Stimulated activated CD8-positive, alpha-beta memory T cell treated with anti-CD3 and anti-CD28 coated beads, Interleukin-15, amount 100 ng/mL, for 4 hours (primary cell): ENCODE measurements at regions not wholly inside any gene's neighbourhood (a gene's known extent, or its start where the extent isn't known, plus 50 kb on each side); places are given as distances from the start of the nearest gene placed in this dataset.
"Not testable (repeated sequence)": the region's sequence is repeated elsewhere in the genome, so short reads cannot be mapped to it uniquely, and the experiment has no call there.

Experiments used
- DNase-seq, 2 donors: peaks; one replicate each; pipeline ENCODE4 v3.0.0-alpha.2; 2020; ENCODE audit warnings: low read depth in 2 of 2

DNA sequence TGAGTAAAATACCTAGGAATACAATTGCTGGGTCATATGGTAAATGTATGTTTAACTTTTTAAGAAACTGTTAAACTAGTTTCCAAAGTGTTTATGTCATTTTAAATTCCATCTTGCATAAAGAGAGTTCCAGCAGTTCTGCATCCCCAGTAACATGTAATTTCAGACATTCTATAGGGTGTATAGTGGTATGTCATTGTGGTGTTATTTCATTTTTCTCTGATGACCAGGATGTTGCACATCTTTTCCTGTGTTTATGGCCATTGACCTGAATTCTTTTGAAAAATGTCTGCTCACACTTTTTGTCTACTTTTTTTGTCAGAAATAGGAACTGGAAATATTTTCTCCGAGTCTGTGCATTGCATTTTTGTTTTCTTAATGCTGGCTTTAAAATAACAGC is 128.9 kb downstream of the TMEM200A start:
- no peak for DNase-seq

DNA sequence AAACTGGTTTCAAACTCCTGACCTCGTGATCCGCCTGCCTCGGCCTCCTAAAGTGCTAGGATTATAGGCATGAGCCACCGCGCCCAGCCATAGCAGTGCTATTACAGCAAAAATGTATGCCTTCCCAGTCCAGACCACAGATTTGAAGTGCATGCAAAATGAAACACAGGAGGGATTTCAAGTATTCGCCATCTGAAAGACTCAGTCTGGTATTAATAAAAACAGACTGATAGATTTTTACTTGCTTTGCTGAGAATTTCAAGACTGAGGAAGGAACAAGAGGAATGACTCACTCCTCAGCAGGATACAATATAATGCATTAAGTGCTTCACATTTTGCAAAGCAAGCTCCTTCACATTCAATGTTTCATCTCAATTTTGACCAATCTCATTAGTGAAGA is 134.9 kb downstream of the TMEM200A start:
- no peak for DNase-seq

DNA sequence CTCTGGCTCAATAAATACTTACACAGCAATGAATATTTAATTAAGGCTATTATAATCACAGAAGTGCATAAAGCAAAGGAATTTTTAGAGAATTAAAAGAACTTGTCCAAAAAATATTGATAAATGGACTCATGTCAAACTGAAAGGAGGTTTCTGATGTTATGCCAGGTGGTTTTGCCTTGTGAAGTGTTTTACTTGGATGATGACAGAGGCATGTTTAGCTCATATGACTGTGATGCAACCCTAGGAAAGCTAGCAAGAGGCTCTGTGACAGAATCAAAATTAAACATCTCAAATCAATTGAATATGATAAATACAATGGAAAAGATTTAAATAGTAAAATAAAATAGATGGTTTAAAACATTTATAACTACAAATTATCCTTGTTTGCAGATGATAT is 137.3 kb downstream of the TMEM200A start:
- no peak for DNase-seq

DNA sequence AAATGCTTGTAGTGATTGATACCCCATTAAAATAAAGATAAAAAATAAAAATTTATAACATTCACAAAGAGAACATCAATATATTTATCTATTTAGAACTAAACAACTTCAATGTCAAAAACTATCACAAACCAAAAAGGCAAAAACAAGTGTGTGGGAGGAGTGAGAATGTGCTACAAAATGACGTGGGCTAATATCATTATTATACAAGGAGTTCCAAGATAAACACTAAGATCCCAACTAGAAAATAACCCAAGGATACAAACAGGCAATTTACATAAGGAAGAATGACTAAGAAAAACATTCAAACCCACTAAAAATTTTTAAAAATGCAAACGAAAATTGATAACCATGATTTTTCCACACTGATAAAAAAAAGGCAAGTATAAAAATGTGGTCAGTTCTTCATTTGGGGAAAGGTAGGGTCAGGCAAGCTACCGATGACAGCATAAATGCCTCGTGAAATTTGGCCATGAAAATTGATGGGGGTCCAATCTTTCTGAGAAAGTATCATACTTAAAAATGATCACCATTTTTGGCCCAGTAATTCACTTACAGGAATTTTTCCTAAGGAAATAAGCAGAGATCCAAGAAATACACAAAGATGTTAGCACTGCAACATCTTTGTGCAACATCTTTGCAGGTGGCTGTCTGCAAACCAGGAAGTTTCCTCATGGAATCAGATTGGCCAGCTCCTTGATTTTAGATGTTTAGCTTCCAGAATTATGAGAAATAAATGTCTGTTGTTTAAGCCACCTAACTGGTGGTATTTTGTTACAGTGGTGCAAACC is 140.2 kb downstream of the TMEM200A start:
- no peak for DNase-seq

DNA sequence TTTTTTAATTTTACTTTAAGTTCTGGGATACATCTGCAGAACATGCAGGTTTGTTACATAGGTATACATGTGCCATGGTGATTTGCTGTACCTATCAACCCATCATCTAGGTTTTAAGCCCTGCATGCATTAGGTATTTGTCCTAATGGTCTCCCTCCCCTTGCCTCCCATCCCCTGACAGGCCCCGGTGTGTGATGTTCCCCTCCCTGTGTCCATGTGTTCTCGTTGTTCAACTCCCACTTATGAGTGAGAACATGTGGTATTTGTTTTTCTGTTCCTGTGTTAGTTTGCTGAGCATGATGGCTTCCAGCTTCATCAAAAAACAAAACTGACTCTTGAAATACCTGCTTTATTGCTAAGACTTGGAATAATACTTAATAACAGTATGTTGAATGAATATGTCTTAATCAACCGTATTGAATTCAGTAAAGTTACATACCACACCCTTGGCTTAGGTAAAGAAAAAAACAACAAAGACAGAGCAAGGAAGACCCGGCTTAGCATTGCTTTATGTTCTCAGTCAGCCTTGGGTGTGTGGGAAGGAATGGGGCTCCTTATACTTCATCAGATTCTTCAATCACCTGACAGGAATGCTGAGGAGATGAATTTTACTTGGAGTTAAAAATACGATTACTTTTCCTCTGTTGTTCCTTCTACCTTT is 141.3 kb downstream of the TMEM200A start:
- not testable (repeated sequence) for DNase-seq

DNA sequence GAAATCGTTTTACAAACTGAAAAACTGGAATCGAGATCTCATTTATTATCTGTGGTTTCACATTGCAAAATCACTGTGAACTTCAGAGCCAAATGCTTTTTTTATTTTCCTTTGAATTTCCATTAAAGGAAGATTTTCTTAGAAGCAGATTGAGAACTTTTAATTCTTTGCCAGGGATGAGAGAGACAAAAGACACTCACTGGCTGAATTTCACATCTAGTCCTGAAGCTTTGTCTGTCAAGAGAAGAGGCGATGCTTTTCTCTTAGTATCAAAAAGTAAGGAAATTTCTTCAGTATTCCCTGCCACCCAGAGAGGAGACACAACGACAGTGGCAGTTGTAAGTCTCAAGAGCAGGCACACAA is 141.8 kb downstream of the TMEM200A start:
- DNase-seq = no peak

DNA sequence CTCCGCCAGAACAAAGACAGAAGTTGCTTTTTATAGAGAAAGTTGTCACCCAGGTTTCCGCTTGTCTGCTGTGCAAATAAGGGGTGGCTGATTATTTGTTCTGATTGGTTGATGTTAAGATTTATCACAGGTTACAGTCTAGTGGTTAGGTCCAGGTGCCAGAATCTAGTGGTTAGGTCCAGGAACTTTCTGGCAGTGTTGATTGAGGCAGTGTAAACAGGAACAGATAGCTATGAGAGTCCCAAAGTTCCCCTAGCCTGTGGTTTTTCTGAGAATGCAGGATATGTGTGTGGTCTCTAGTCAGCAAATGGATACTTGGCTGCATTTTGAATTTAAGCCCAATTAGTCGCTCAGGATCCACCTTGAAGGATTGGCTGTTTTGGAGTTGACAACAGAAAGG is 148.0 kb downstream of the TMEM200A start:
- peak in 1 of 2 donors; percentile 18 for DNase-seq

DNA sequence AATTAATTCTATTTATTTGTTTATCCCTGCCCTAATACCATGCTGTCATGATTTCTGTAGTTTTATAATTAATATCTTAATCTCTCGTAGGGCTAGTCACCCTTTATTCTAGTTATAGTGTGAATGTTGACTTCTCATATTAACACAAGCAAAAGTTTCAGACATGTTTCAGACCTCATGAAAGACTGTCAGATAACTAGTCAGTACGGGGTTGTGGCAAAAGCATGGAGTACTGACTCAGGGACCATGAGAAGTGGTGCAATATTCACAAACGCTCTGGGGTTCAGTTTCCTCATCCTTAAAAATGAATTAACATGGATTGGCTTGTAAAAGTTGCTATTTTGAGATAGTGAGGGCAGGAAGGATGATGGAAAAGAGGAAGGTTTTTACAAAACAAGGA is 148.9 kb downstream of the TMEM200A start:
- no peak for DNase-seq

DNA sequence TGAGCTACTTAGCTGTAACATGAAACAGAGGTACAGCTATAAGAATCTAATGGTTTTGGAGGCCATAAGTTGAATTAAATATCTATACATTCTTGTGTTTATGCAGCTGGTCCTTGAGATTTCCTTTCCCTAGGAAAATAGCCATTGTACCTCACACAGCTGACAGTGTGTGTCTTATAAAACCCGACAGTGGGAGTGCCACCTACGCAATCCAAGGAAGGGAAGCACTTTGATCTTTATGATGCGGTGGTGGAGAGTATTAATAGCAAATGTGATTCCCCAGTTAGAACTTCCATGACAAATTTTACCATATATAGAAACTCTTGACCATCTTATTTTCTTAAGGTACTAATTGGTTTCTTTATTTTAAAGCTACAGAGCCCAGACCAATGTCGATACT is 149.5 kb downstream of the TMEM200A start:
- no peak for DNase-seq

DNA sequence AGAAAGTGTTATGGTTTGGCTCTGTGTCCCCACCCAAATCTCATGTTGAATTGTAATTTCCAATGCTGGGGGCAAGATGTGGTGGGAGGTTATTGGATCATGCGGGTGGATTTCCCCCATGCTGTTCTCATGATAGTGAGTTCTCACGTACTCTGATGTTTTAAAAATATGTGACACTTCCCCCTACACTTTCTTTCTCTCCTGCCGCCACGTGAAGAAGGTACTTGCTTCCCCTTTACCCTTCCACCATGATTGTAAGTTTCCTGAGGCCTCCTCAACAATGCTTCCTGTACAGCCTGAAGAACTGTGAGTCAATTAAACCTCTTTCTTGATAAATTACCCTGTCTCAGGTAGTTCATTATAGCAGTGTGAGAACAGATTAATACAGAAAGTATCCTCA is 150.8 kb downstream of the TMEM200A start:
- no peak for DNase-seq

DNA sequence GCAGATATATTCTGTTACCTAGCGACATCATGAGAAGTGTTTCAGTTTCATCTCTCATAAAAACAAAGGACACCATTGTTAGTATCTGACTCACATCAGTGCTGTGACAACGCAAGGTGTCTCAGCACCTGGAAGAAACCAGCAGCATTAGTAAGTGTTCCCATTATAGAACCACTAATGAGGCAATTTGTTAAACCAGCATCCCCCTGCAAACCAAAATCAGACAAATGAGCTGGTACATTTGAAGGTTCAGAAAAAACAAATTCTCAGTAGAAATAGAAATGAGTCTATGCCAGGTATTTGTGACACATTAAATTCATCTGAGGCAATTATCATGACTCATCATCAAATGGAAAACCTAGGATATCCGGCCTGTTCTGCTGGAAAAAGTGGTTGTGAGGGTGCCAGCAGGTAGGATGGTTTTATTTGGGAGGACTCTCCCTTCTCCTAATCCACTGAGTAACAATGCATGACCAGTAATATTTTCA is 151.7 kb downstream of the TMEM200A start:
- DNase-seq = peak in 1 of 2 donors; percentile 10

DNA sequence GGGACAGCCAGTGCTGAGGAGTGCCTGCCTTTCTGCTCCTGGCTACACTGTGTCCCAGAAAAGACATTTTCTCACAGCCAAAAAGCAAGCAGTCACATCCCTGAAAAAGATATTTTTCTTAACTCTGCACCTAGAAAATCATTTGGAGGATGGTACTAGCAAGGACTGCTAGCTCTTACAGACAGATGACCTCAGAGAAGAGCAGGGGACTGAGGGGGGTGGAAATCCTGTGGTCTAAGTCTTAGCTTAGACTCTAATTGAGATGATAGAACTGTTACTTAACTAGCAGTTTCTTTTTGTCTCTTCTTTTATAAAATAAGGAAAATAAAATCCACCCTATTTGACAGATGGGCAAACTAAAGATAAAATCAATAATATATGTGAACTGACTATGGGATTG is 152.8 kb downstream of the TMEM200A start:
- DNase-seq = no peak

DNA sequence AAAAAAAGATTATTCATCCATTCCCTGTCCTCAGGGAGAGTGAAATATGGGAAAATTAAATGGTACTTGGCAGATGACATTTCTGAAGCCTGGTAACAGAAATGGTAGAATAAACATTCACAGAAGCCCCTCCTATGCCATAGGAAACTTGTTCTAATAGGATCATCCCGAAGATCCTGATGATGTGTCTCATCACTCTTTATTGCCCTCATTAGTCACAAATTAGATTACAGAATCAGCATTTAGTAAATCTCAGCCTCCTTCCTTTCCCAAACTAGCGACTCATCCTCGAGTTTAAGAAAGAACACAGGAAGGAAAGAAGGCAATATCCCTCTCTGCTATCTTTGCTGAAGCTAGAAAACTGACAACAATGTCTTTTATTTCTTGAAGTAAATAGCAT is 154.4 kb downstream of the TMEM200A start:
- DNase-seq = no peak

DNA sequence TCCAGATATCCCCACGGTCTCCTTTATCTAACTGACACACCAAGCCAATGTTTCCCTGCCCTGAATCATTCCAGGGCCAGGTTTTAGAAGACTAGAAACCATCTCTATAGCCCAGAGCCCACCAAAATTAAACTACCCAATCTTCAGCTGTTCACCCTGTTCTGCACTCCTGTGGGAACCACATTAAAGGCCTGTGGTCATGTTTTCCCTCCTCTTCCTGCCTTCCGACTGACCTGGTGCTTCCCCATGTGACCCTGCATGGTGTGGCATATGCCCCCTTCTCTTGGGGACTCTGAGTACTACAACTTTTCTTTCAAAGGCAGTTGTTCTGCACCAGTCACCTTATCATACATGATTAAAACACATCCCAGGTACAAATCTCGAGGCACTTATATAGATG is 155.0 kb downstream of the TMEM200A start:
- DNase-seq = no peak

DNA sequence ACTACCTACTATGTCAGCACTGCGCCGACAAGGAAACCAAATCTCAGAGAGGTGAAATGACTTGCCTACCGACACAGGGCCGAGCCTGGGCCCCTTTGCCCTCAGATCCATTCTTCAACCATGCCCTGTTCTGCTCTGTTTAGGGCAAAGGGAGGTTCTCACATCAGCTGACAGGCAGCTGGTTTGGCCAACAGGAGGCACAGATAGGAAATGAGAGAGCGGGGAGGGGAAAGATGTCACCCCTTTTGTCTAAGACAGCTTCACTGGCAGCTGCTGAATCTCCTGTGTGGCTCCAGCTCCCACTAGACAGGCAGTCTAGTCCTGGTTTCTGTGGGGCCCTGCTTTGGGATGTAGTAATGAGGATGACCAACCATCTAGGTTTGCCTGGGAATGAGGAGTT is 158.7 kb downstream of the TMEM200A start:
- no peak for DNase-seq

DNA sequence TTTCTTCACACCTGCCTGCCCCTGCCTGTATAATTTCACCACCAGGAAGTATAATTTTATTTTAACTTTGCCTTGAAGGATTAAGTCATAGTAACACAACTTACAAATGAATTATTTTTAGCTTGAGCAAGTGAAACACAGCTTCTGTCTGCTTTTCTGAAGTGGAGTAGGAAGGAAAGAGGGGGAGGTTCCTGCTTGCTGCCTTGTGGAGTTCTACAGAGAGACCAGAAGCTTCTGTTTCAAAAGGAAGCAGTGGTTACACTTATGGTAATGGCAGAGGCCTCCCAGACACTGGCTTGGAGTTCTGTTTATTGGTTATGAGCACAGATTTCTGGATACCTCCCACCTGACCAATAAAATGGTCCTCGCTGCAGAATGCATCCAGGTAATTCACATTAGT is 159.6 kb downstream of the TMEM200A start:
- no peak for DNase-seq

DNA sequence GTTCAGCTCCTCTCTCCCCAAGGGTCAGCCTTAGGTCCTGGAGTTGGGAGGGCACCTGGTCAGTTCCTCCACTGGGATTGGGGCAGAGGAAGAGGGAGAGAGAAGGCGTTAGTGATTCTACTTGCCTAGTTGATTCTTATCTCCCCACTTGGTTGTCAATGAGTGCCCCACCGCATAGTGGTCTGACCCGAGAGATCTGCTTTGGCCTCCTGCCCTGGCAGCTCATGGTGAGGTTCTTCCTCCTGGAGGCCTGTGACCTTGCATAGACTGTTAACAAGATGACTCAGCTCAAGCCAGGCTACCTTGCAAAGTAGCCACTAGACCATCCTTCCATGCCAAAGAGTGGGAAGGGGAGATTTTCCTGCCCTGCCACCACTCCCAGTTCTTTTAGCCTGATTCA is 160.6 kb downstream of the TMEM200A start:
- no peak for DNase-seq

DNA sequence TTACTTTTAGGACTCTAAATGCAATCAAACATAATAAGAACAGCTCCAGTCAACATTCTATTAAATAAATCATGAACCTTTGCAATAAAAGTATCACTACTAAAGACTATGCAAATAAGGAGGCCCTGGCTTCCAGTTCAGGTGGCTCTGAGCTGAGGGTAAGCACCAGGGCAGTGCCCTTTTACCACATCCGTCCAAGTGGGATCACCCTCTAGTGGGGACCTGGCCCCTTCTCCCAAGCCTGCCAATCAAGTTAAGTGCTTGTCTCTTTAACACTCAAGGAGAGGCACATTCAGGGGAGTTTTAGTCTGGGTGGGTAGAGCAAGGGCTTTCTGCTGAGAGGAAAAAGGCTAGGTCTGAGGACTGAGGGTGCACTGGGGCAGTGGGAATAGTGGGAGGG is 161.4 kb downstream of the TMEM200A start:
- no peak for DNase-seq

DNA sequence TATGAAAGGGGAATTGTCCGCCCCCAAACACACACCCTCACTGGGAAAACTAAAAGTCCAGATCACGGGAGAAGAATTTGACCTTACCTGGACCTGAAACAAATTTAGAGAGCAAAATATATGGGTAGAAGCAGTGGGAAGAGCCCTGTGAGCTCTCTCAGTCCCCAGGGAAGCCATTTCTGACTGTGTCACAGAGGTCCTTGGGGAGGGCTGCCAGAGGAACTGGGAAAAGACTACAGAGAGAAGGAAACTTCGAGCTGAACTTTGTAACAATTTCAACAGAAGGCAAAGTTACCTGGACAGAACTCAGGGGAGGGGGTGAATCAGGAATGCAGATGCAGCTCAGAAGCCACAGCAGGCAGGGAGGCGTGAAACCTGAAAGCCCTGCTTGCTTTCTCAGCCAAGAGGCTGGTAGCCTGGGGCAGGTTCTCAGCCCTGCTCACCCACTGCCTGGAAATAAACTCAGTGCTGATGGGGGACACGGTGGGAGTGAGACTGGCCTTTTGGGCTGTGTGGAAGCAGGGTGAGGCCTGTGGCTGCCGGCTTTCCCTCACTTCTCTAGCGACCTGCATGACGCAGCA is 163.8 kb downstream of the TMEM200A start:
- DNase-seq = no peak

DNA sequence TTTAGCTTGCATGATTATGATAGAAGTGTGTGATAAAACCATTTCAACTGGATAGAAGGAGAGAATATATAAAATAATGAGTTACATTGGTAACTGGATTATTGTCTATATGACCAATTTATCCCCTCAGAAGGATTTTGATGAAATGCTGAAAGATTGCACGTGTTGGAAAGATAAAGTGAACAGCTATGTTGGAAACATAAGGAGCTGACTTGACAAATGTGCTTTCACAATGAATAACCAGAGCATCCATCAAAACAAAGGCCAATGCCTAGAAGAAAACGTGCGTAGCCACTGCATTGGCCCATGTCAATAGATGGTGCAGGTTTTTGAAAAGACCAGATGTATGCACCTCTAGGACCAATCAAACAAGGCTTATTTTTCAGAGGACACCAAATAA is 168.8 kb downstream of the TMEM200A start:
- DNase-seq = no peak

DNA sequence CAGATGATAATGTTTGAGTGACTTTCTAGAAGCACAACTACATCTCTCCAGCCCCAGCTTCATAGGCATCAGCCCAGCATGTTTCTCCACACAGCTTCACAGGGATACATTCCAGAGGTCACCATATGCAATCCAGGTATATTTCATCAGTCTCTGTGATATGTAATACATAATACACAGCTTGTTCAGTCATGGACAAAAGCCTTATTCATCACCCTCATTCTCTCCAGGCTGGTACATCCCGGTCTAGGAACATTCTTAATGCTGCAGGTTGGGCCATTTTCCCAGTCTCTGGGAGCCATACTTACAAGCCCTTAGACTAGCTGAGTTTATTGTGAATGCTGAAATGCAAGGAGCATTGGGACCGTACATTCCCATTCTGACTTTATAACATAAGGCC is 169.4 kb downstream of the TMEM200A start:
- DNase-seq = no peak

DNA sequence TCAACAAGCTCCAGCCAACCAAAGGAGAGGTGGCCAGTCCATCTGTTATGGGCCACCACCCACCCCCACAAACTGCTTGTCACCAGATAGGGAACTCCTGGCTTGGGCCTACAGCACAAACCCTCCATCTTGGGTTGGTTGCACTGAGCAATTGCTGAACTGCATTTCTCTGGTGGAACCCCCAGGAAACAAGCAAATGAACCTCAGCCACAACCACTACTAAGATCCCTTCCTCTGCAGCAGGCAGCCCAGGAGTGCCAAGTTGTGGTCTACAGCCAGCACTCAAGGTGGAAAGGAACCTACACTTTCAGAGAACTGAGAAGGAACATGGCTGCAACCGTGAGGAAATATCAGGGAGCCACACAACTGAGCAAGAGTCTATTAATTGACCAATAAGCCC is 171.6 kb downstream of the TMEM200A start:
- no peak for DNase-seq

DNA sequence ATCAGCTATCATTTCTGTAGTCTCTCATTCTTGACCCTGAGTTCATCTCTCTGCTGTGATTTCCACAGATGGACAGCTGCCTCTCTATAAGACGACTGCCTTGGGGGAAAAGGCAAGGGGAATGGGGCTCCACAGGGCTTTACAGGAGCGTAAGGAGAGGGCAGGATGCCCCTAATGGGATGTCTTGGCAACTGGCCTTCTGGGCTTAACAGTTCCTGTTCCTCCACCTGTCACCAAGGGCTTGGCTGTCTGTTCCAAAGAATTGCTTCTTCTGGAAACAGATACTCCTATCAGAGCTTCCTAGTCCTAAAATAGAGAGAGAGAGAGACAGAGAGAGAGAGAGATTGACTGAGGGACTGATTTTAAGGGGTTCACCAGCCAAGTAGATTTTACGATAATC is 181.9 kb downstream of the TMEM200A start:
- no peak for DNase-seq
